CD4-positive, alpha-beta T cell treated with Interleukin-4 for 4 hours (primary cell): ENCODE measurements at regions not wholly inside any gene's neighbourhood (a gene's known extent, or its start where the extent isn't known, plus 50 kb on each side); places are given as distances from the start of the nearest gene placed in this dataset.

ENCODE experiments used
- DNase-seq: peaks from one replicate; pipeline ENCODE4 v3.0.0-alpha.2; 2020

DNA sequence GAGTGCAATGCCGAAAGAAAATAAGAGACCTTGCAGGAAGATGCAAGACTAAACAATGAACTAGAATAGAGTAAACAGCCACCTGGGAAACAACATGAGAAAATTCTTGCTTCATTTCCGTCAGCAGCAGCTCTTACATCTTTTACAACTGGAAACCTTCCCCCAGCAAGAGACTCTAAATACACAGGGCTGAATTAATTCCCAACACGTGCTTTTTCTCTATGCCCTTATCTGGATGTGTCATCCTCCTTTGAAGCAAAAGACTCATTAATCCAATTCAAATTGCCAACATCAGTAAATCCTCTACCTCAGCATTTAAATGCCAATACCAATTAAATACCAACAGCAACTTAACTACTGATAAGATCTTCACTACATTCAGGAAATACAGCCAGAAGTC is 99.0 kb upstream of the PDE1C start:
- DNase-seq: no peak

GRCh38 chr7:32167815-32168214 is 97.6 kb upstream of the PDE1C start:
- DNase-seq: no peak

GRCh38 chr7:32167256-32167655 is 97.0 kb upstream of the PDE1C start:
- no peak for DNase-seq

GRCh38 chr7:32164341-32164996 is 94.3 kb upstream of the PDE1C start:
- DNase-seq: no peak

DNA sequence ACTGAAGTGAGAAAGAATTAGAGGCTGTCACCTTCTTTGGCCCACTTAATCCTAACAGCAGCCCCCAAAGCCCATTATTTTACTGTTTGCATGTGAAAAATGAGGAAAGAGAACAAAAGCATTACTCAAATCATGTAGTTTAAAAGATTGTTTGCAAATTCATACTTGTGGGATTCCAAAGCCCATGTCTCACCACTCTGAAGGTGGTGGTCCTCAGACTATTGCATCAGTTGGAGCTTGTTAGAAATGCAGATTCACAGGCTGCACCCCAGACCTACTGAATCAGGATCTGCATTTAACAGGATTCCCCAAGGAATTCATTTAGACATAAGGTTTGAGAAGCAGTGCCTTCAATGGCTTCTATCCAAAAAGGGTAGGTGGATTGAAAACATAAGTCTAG is 93.7 kb upstream of the PDE1C start:
- no peak for DNase-seq

DNA sequence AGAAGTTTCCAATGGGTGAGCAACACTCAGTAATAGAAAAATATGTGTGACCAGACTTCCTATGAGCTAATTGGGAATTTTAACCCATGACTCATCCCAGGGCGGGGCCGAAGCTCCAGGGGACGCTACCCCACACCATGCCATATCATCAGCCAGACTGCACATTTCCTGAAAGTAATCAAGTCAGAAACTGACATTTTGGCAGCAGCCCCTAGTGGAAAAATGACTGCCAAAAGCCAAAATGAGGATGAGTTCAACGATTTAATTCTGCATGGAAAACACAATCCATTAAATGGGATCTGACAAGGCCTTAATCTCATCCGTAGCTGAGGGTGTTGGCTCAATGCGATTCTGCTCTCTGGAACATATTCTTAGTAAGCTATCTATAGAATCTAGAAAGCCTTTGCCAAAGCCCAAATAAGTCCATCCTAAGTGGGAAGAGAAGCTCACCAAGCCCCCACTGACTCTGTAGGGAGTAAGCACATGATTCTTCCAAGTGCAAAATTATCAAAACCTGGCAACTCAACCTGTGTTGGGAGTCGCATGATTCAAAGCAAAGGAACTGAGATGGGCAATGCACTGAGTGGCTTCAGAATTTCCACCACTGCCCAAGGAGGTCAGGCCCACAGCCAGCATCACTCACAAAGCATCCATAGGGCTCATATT is 93.1 kb upstream of the PDE1C start:
- DNase-seq: no peak

GRCh38 chr7:32161708-32162107 is 91.5 kb upstream of the PDE1C start:
- no peak for DNase-seq

DNA sequence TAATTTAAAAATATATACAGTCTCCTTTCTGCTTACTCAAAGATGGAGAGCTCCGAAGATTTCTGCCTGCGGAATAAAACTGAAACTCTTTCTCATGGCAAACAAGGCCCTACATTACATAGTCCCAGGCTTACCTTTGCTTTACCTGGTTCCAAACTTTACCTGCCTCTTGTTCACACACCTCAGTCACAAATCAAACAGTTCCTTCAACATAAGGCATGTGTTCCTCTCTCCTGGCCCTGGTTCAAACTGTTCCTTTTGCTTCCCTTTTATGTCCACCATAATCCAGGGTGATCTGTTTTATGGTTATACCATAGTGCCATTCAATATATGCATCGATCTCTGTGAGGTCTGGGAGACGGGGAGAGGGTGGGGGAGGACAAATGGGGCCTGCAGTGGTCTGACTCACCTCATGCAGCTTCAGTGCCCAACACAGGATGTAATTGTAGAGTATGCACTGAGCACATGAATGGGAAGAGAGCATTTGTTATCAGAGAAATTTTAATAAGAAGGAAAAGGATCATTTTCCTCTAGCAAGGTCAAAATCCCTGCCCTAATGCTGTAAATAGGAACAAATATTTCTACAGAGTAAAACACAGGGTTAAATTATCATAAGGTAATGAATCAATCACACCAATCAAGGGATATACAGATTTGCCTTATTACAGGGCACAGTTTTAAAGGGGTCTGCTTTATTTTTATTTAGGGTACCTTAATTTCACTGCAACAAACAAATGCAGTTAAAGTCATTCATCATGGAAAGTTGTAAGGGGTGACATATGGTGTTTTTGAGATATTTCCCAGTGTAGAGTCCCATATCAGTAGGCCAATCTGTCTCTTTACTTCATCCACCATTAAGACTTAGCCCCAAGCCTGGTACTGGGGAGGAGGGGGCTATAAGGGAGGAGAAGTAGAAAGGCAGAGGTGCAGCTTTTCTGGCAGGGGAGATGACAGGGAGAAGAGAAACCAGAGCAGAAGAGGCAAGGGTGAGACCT is 88.8 kb upstream of the PDE1C start:
- no peak for DNase-seq

- no peak for DNase-seq
Observed at GRCh38 chr7:32158076-32158475, 87.9 kb upstream of the PDE1C start.

DNA sequence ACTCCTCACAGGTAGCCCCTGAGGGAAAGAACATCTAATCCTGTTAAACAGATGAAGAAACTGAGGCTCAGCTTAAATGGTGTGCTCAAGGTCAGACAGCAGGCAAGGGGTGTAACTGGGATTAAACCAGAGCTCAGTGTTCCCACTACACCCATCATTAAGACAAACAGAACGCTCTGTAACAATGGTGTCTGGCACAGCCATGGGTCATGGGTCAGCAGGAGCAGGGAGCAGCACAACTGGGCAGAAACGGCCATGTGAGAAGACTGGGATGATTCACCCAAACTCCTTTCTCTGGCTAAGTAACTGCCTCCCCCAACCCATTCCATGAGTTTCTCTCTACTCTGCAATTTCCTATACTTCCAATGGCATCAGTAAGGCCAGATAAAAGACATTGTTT is 85.5 kb upstream of the PDE1C start:
- DNase-seq: no peak

DNA sequence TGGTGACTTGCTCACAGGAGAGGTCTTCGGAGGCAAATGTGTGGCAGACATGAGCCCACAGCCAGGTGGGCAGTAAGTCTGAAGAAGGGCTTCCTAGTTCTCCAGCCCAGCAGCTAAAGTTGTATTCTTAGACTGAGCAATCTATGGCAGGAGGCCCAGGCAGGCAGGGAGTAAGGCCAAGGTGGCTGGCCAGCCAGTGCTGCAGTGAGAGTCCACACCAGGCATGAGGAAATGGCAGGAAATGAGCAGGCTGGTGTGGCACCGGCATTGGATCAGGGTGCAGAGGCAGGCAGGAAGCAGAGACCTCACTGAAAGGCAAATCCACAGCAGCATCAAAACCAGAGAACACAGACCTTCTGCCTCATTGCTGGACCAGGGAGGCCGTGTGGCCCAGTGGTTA is 84.6 kb upstream of the PDE1C start:
- no peak for DNase-seq

DNA sequence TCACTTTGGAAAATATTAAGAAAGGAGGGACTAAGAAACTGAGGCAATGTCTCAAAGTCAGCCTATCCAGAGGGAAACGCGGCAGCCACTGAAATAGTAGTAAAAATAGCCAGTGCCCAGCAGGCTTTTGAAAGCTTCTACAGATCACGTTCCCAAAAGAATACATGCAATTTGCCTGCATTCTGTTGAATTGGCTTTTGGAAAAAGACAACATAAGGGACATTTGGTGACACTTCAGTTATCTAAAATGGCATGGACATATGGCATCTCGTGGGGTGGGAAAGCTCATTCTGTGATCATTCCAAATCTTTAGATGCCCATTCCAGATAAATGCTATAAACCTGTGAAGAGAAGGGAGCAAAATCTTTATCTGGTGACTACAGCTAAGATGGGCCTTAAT is 82.8 kb upstream of the PDE1C start:
- no peak for DNase-seq

DNA sequence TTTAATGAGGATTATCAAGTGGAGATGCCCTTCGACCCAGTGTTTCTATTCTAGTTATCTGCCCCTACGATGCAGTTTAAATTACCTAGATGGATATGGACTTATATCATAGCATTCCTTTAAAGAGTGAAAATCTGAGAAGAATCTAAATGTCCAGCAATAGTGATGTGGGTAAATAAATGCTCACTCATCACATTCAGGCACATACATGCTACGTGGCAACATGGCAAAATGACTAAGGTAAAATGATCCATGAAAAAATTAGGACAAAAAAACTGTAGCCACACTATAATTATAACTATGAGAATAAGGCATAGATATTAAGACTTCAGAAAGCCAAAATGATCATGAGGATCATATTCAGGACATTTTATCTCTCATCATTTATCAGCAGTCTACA is 82.4 kb upstream of the PDE1C start:
- no peak for DNase-seq

DNA sequence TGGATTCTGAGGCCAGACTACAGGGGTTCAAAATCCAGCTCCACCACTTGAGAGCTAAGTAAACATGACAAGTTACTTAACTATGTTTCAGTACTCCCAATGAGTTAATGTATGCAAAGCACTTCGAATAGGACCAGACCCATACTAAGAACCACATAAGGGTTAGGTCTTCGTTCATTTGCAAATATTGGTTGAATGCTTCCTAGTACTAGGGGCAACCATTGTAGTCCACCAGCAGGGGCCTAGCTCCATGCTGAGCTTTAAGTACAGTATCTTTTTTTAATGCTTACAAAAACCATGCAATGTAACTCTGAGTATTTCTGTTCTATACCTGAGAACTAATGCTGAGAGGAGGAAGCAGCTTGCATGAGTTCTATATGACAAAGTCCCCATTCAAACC is 80.4 kb upstream of the PDE1C start:
- no peak for DNase-seq

DNA sequence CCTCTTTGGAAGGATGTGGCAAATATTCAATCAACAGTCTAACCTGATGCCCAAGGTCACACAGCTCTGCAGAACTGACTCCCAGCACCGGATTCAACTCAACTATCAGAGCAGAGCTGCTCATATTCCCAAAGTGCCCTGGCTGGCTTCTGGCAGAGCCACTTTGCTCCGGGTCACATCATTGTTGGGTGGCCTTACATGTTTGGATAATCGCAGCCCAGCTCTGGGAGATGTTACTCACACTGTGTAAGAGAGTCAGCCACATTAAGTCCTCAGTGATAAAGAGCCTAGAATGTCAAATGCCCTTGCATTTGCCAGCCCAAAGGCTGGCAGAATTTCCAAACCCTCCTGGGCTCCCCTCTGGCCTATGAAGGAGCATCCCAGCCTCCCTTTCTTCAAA is 79.8 kb upstream of the PDE1C start:
- no peak for DNase-seq

DNA sequence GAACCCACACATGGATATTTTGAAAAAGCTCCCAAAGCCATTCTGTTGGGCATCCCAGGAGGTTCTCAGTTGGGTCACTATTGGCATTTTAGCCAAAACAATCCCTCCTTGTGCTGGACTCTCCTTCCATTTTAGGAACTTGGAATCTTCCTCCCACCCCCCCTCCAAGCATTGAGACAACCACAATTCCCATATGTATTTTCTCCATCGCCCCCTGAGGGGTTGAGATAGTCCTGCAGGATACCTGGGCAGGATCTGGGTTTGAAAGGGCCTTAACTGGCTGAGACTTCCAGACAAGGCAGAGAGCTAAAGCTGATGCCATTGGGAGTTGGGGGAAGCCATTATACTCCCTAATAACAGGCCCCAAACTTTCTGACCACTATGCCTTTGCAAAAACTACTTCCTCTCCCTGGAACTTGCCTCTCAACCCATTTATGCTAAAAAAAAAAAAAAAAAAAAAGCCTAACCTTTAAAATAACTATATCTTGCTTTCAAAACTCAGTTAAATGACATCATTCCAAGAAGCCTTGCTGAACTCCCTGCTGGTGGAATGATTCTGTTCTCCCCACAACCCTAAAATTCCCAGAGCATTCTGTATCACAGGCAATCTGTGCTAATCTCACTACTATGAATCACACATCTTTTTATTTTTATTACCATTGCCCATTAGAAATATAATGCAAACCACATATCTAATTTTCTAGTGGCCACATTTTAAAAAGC is 77.5 kb upstream of the PDE1C start:
- no peak for DNase-seq

- DNase-seq: no peak
Observed at GRCh38 chr7:32145911-32146310, 75.7 kb upstream of the PDE1C start.

- DNase-seq: no peak
Observed at GRCh38 chr7:32144676-32145075, 74.5 kb upstream of the PDE1C start.

- DNase-seq: no peak
Observed at GRCh38 chr7:32143301-32143700, 73.1 kb upstream of the PDE1C start.

- no peak for DNase-seq
Observed at GRCh38 chr7:32142649-32143048, 72.4 kb upstream of the PDE1C start.

GRCh38 chr7:32140210-32140939 is 70.2 kb upstream of the PDE1C start:
- DNase-seq: no peak

- no peak for DNase-seq
Observed at GRCh38 chr7:32137059-32137458, 66.9 kb upstream of the PDE1C start.
